Daoy (cell line): ENCODE measurements at regions not wholly inside any gene's neighbourhood (a gene's known extent, or its start where the extent isn't known, plus 50 kb on each side); places are given as distances from the start of the nearest gene placed in this dataset.
"Not testable (repeated sequence)": the region's sequence is repeated elsewhere in the genome, so short reads cannot be mapped to it uniquely, and the experiment has no call there.

Experiments
- DNase-seq: peaks from one replicate; pipeline ENCODE4 v3.0.0-alpha.2; 2015; ENCODE audit warnings: low read depth

GRCh38 chr11:16536513-16536912 lies 180.2 kb upstream of the SOX6 start:
- DNase-seq: no peak

GRCh38 chr11:16528639-16529038 lies 172.3 kb upstream of the SOX6 start:
- DNase-seq: no peak

GRCh38 chr11:16527525-16528246 lies 171.3 kb upstream of the SOX6 start:
- no peak for DNase-seq

DNA sequence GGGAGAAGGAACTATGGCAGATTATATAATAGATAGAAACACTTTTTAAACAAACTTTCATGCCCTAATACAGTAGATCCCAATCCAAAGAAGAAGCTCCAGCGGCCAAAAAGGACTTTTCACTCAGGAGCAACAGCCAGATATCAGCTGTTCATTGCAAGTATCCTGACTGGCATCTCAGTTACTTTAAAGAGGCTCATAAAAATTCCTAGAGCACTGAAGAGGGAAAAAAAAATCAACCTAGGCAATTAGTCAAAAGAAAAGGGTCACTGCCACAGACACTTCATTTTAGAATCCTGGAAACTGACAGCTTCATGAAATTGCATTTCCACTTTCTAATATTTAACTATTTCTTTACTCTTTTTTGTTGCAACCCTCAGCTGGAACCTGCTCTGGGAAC lies 170.6 kb upstream of the SOX6 start:
- DNase-seq: no peak

DNA sequence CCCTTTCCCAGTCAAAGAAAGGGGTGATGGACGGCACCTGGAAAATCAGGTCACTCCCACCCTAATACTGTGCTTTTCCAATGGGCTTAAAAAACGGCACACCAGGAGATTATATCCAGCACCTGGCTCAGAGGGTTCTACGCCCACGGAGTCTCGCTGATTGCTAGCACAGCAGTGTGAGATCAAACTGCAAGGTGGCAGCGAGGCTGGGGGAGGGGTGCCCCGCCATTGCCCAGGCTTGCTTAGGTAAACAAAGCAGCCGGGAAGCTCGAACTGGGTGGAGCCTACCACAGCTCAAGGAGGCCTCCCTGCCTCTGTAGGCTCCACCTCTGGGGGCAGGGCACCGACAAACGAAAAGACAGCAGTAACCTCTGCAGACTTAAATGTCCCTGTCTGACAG lies 164.4 kb upstream of the SOX6 start:
- not testable (repeated sequence) for DNase-seq

- no peak for DNase-seq
These were observed 156.5 kb upstream of the SOX6 start for GRCh38 chr11:16512899-16513241.

DNA sequence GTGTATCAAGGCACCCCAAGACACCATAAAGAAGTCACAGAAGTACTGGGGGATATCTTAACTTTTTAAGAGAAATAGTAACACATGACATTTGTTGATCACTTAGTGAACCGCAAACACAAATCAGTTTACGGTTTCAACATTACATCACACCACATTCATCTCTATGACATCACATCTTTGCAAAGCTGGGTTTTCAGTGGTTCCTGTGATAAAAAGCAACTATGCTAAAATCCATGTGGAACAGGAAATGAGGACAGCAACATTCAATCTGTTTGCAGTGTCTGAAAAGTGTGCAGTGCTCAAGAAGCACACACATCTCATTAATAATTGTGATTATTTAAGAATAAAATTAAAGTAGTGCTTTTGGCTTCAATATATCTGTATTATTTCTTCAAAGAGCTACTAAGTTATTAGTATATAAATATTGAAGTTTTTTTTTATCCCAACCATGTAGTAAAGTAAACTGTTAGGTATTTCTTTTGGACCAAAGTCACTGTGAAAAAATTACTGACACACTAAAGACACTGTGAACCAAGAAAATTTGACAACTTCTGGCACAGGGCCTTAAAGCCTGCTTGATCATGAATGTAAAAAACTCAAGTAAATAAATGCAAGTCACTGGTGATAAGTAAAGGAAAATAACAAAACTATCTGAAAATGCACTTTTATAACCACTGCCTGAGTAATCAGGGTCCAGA lies 156.0 kb upstream of the SOX6 start:
- DNase-seq: no peak

GRCh38 chr11:16511116-16512114 lies 155.1 kb upstream of the SOX6 start:
- DNase-seq: peak; percentile 66

DNA sequence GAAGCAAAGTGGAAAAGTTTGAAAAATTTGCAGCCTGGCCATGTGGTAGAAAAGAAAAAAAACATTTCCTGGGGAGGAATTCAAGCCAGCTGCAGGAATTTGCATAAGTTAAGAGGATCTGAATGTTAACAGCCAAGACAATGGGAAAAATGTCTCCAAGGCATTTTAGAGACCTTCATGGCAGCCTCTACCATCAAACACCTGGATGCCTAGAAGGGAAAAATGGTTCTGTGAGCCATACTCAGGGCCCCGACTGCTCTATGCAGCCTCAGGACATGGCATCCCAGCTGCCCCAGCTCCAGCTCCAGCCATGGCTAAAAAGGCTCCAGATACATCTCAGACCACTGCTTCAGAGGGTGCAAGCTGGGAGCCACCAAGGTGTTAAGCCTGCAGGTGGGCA lies 149.1 kb upstream of the SOX6 start:
- no peak for DNase-seq

GRCh38 chr11:16503891-16504290 lies 147.5 kb upstream of the SOX6 start:
- DNase-seq: not testable (repeated sequence)

GRCh38 chr11:16494918-16495691 lies 138.8 kb upstream of the SOX6 start:
- no peak for DNase-seq

DNA sequence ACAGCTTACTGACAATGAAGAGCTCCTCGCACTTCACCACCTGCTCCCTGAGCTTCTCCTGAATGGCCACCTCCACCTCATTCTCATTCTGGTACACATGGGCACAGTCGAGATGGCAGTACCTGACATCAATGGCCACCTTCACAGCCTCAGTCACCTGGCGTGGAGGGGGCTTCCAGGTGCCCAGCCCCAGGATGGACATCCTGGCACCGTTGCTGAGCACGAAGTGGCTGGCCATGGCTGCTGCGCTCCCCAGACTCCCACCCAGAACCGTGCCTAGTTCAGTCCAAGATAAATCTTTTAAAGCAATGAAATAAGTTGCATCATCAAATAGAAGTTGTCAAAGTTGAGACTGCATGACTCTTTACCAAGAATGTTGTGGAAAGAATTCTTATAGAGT lies 128.1 kb upstream of the SOX6 start:
- no peak for DNase-seq

DNA sequence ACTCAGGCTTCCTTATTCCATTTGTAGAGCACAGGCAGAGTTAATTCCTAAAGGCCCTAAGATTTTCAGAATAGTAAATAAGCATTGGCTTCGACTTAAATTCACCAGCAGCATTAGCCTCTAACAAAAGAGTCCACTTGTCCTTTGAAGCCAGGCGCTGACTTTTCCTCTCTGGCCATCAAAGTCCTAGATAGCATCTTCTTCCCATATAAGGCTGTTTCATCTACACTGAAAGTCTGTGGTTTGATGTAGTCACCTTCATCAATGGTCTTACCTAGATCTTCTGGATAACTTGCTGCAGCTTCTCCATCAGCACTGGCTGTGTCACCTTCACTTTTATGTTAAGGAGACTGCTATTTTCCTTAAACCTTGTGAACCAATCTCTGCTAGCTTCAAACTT lies 118.3 kb upstream of the SOX6 start:
- DNase-seq: no peak

DNA sequence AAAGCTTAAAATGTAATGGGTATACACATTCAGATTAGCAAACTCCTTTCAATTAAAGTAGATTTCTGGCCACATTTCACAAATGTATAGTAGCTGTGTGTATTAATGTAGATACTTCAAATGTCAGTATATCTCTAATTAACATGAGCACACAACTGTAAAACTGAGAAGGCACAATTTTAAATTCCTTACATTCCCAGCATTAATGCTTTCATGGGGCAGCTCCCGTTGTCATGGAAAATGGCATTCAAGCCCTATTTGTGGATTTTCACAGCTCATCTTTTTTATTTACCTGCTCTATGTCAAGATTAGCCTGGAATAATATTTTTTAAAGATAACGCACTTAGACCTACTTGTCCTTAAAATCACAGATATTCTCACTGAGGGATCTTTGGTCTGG lies 113.6 kb upstream of the SOX6 start:
- no peak for DNase-seq

- DNase-seq: no peak
These were observed 112.5 kb upstream of the SOX6 start for GRCh38 chr11:16468735-16469453.

- no peak for DNase-seq
These were observed 104.2 kb upstream of the SOX6 start for GRCh38 chr11:16460508-16460907.

GRCh38 chr11:16456366-16456765 lies 100.0 kb upstream of the SOX6 start:
- no peak for DNase-seq

- DNase-seq: no peak
These were observed 98.0 kb upstream of the SOX6 start for GRCh38 chr11:16454289-16454863.

- DNase-seq: no peak
These were observed 91.9 kb upstream of the SOX6 start for GRCh38 chr11:16448123-16448717.

GRCh38 chr11:16441461-16441860 lies 85.1 kb upstream of the SOX6 start:
- no peak for DNase-seq
